GM23338 (cell line): ENCODE measurements at regions not wholly inside any gene's neighbourhood (a gene's known extent, or its start where the extent isn't known, plus 50 kb on each side); places are given as distances from the start of the nearest gene placed in this dataset.

Source experiments
- ATAC-seq: fragments of 200-7000 bp; cut with Tn5 transposase; 3 replicates; pipeline ENCODE4 v1.9.1; 2020
- DNase-seq: peaks from one replicate; pipeline ENCODE4 v3.0.0-alpha.2; 2015; ENCODE audit warnings: low spot score
- H2AFZ ChIP-seq: fragments of 200-600 bp; sonication (generic); 2 replicates; pipeline ENCODE4 v1.8.0; 2016; ENCODE audit warnings: antibody characterized with exemption, mild to moderate bottlenecking, moderate library complexity
- H3F3A ChIP-seq: fragments of 200-600 bp; sonication (generic); replicated peaks from 2 replicates; pipeline ENCODE4 v1.8.0; 2017; ENCODE audit warnings: antibody characterized with exemption, mixed run types, low read depth
- H3K27ac ChIP-seq: fragments of 200-600 bp; sonication (generic); 2 replicates; pipeline ENCODE4 v1.6.1; 2016; ENCODE audit warnings: low read depth
- H3K27me3 ChIP-seq: fragments of 200-600 bp; sonication (generic); 2 replicates; pipeline ENCODE4 v1.8.0; 2016; ENCODE audit warnings: mild to moderate bottlenecking, mixed run types, moderate library complexity; ENCODE audit not compliant: insufficient read depth
- H3K36me3 ChIP-seq: fragments of 200-600 bp; sonication (generic); 2 replicates; pipeline ENCODE4 v1.8.0; 2016; ENCODE audit warnings: mild to moderate bottlenecking; ENCODE audit not compliant: insufficient read depth
- H3K4me1 ChIP-seq: fragments of 200-600 bp; sonication (generic); 2 replicates; pipeline ENCODE4 v1.8.0; 2016; ENCODE audit warnings: mild to moderate bottlenecking, moderate library complexity; ENCODE audit not compliant: insufficient read depth
- H3K4me2 ChIP-seq: fragments of 200-600 bp; sonication (generic); 2 replicates; pipeline ENCODE4 v1.7.1; 2017; ENCODE audit warnings: mixed run types
- H3K4me3 ChIP-seq: fragments of 200-600 bp; sonication (generic); 2 replicates; pipeline ENCODE4 v1.6.1; 2016; ENCODE audit warnings: mixed run types
- H3K79me2 ChIP-seq: fragments of 200-600 bp; sonication (generic); replicated peaks from 2 replicates; pipeline ENCODE4 v1.8.0; 2017; ENCODE audit warnings: mild to moderate bottlenecking; ENCODE audit not compliant: insufficient read depth
- H3K9me2 ChIP-seq: fragments of 200-600 bp; sonication (generic); 2 replicates; pipeline ENCODE4 v1.8.0; 2017; ENCODE audit not compliant: insufficient read depth
- H4K20me1 ChIP-seq: fragments of 200-600 bp; sonication (generic); replicated peaks from 2 replicates; pipeline ENCODE4 v1.8.0; 2017; ENCODE audit warnings: mild to moderate bottlenecking; ENCODE audit not compliant: insufficient read depth
- H3K27ac Mint-ChIP-seq: 2 replicates; pipeline ENCODE4 v1.8.0; 2020; ENCODE audit warnings: inconsistent platforms, mild to moderate bottlenecking, moderate library complexity, mixed read lengths
- H3K27me3 Mint-ChIP-seq: 3 replicates; pipeline ENCODE4 v1.8.0; 2022; ENCODE audit warnings: low read depth, mild to moderate bottlenecking, moderate library complexity, mixed read lengths, inconsistent platforms; ENCODE audit not compliant: insufficient read depth, poor library complexity
- H3K36me3 Mint-ChIP-seq: 3 replicates; pipeline ENCODE4 v1.8.0; 2021; ENCODE audit warnings: low read depth, mild to moderate bottlenecking, inconsistent platforms, moderate library complexity, mixed read lengths
- H3K4me1 Mint-ChIP-seq: 3 replicates; pipeline ENCODE4 v1.8.0; 2020; ENCODE audit warnings: mild to moderate bottlenecking, inconsistent platforms, mixed read lengths
- H3K4me3 Mint-ChIP-seq: 3 replicates; pipeline ENCODE4 v1.8.0; 2021; ENCODE audit warnings: moderate library complexity, mild to moderate bottlenecking, inconsistent platforms, mixed read lengths
- H3K9me3 Mint-ChIP-seq: 3 replicates; pipeline ENCODE4 v1.8.0; 2020; ENCODE audit warnings: moderate library complexity, mild to moderate bottlenecking, inconsistent platforms, mixed read lengths
- ETS1 ChIP-seq: IDR thresholded peaks from 2 replicates; pipeline ENCODE4 v1.6.1; 2016; ENCODE audit warnings: antibody characterized with exemption
- EZH2 ChIP-seq: fragments of 200-600 bp; sonication (generic); IDR thresholded peaks from one replicate; pipeline ENCODE4 v1.8.0; 2017; ENCODE audit warnings: antibody characterized with exemption, mild to moderate bottlenecking, low read depth; ENCODE audit not compliant: unreplicated experiment
- EZH2phosphoT487 ChIP-seq: fragments of 200-600 bp; sonication (generic); IDR thresholded peaks from one replicate; pipeline ENCODE4 v1.8.1; 2018; ENCODE audit warnings: antibody characterized with exemption; ENCODE audit not compliant: unreplicated experiment
- NANOG ChIP-seq: IDR thresholded peaks from 2 replicates; pipeline ENCODE4 v1.6.1; 2016; ENCODE audit warnings: antibody characterized with exemption, borderline replicate concordance
- REST ChIP-seq: IDR thresholded peaks from one replicate; pipeline ENCODE4 v1.6.1; 2018; ENCODE audit warnings: antibody characterized with exemption; ENCODE audit not compliant: unreplicated experiment
- STAT1 ChIP-seq: IDR thresholded peaks from one replicate; pipeline ENCODE4 v1.6.1; 2016; ENCODE audit warnings: antibody characterized with exemption; ENCODE audit not compliant: unreplicated experiment
- ZNF114 ChIP-seq: fragments of 250-450 bp; sonication (Bioruptor Pico); IDR thresholded peaks from 2 replicates; pipeline ENCODE4 v1.5.0; 2020; ENCODE audit warnings: mild to moderate bottlenecking, moderate library complexity
- ZNF331 ChIP-seq: fragments of 250-450 bp; sonication (Bioruptor Pico); IDR thresholded peaks from 2 replicates; pipeline ENCODE4 v1.5.0; 2020; ENCODE audit warnings: low read depth, mild to moderate bottlenecking, moderate library complexity

GRCh38 chr15:53072077-53072476, 281.9 kb upstream of the ONECUT1 start:
- Mint-ChIP-seq H3K4me3 (no peak overlapping the region), H3K36me3 (no peaks in the 10 kb centered on the region)

GRCh38 chr15:53068636-53069035, 278.5 kb upstream of the ONECUT1 start:
- H3K4me1 ChIP-seq: no peaks in the 10 kb centered on the region
- no peaks in the 10 kb centered on the region for H3K36me3 ChIP-seq
- no peaks in the 10 kb centered on the region; the same call in 2 of the 3 replicates for H3K9me3 Mint-ChIP-seq
- H3F3A ChIP-seq: no peaks in the 10 kb centered on the region
- ATAC-seq (no peak), DNase-seq (no peak)
- H3K79me2 ChIP-seq: no peaks in the 10 kb centered on the region
- no peaks in the 10 kb centered on the region for H3K27me3 ChIP-seq
- no peak overlapping the region for H3K4me3 ChIP-seq
- peaks cover 4% of the 10 kb centered on the region; the same call in 1 of the 3 replicates for H3K4me1 Mint-ChIP-seq
- no peaks in the 10 kb centered on the region for H3K9me2 ChIP-seq
- H3K4me3 Mint-ChIP-seq: no peak overlapping the region
- peaks cover 4% of the 10 kb centered on the region for H3K27me3 Mint-ChIP-seq
- H4K20me1 ChIP-seq: no peaks in the 10 kb centered on the region
- H2AFZ ChIP-seq: no peak overlapping the region
- no peaks in the 10 kb centered on the region for H3K36me3 Mint-ChIP-seq
- no peak overlapping the region for H3K4me2 ChIP-seq
- no peak overlapping the region for H3K27ac ChIP-seq
- 0 out of 2 replicates have a peak overlapping the region, but pooled peaks have one; percentile 32 for H3K27ac Mint-ChIP-seq
- TF ChIP-seq EZH2phosphoT487: no peak
- TF ChIP-seq NANOG: no peak
- no peak for TF ChIP-seq ZNF114 (CRISPR knock-in tag)
- TF ChIP-seq ETS1: no peak
- TF ChIP-seq EZH2: no peak
- no peak for TF ChIP-seq STAT1
- TF ChIP-seq ZNF331: no peak

More at GRCh38 chr15:53072077-53072476, 281.9 kb upstream of the ONECUT1 start:
- Histone ChIP-seq H3F3A (no peaks in the 10 kb centered on the region), H3K4me2 (no peak overlapping the region), H3K4me1 (no peaks in the 10 kb centered on the region), H2AFZ (no peak overlapping the region), H3K36me3 (no peaks in the 10 kb centered on the region), H4K20me1 (no peaks in the 10 kb centered on the region), H3K27me3 (no peaks in the 10 kb centered on the region), H3K79me2 (no peaks in the 10 kb centered on the region), H3K27ac (no peak overlapping the region), H3K4me3 (no peak overlapping the region), H3K9me2 (no peaks in the 10 kb centered on the region)
- TF ChIP-seq REST: peak; percentile 84
- TF ChIP-seq EZH2phosphoT487: no peak
- H3K27ac Mint-ChIP-seq: no peak overlapping the region
- H3K27me3 Mint-ChIP-seq: peaks cover 4% of the 10 kb centered on the region
- H3K4me1 Mint-ChIP-seq: peaks cover 7% of the 10 kb centered on the region; the same call in 2 of the 3 replicates
- DNase-seq (peak; percentile 76), ATAC-seq (peak; percentile 100)
- no peaks in the 10 kb centered on the region; the same call in 2 of the 3 replicates for H3K9me3 Mint-ChIP-seq
